Breast epithelium (tissue), 4 donors: ENCODE measurements at regions not wholly inside any gene's neighbourhood (a gene's known extent, or its start where the extent isn't known, plus 50 kb on each side); places are given as distances from the start of the nearest gene placed in this dataset.
"Not testable (repeated sequence)": the region's sequence is repeated elsewhere in the genome, so short reads cannot be mapped to it uniquely, and the experiment has no call there.

ENCODE experiments used
- DNase-seq, 2 donors: peaks; one replicate each; pipeline ENCODE4 v3.0.0-alpha.2; 2019; ENCODE audit warnings: low spot score in 2 of 2
- H3K27ac ChIP-seq, 2 donors: fragments of 200-600 bp; sonication (generic) in 1 of 2; one replicate each; pipeline ENCODE4 v1.5.1; 2016 to 2019; ENCODE audit warnings: mild to moderate bottlenecking in 1 of 2
- H3K27me3 ChIP-seq, 2 donors: fragments of 200-600 bp; sonication (generic) in 1 of 2; one replicate each; pipeline versions ENCODE4 v1.5.1 to v1.6.0; 2017 to 2019; ENCODE audit warnings: control low read depth in 1 of 2, mild to moderate bottlenecking in 1 of 2
- H3K36me3 ChIP-seq: fragments of 200-600 bp; one replicate; pipeline ENCODE4 v1.5.1; 2019
- H3K4me1 ChIP-seq, 2 donors: fragments of 200-600 bp; sonication (generic); one replicate each; pipeline ENCODE4 v1.5.1; 2016 to 2019; ENCODE audit warnings: control low read depth in 1 of 2
- H3K4me3 ChIP-seq, 3 donors: fragments of 200-600 bp; sonication (generic); 1 replicate in 2 of 3; 2 replicates in 1 of 3; pipeline ENCODE4 v1.5.1; 2016 to 2019; ENCODE audit warnings: mild to moderate bottlenecking in 3 of 3, moderate library complexity in 2 of 3
- H3K9me3 ChIP-seq, 2 donors: fragments of 200-600 bp; sonication (generic) in 1 of 2; one replicate each; pipeline ENCODE4 v1.5.1; 2016 to 2019; ENCODE audit warnings: control low read depth in 1 of 2
- POLR2A ChIP-seq: fragments of 450-650 bp; IDR thresholded peaks from one replicate; pipeline ENCODE4 v1.6.1; 2016; ENCODE audit warnings: antibody characterized with exemption, mild to moderate bottlenecking, moderate library complexity
- POLR2AphosphoS5 ChIP-seq, 3 donors: sonication (generic); formaldehyde crosslinking; IDR thresholded peaks; one replicate each; pipeline ENCODE4 v1.6.1; 2017; ENCODE audit warnings: antibody characterized with exemption in 3 of 3
- intact Hi-C: fragments of 100-400 bp; cut with DNase I; formaldehyde crosslinking; loops from one replicate; pipeline ENCODE4 v1.15.1; 2023; ENCODE audit warnings: low total_unique reads
- TF ChIP-seq, protein P1 (sequence below), 3 donors: fragments of 450-650 bp; IDR thresholded peaks; one replicate each; pipeline ENCODE4 v1.5.1; 2016 to 2017; ENCODE audit warnings: antibody characterized with exemption in 3 of 3, mild to moderate bottlenecking in 3 of 3, moderate library complexity in 3 of 3

DNA sequence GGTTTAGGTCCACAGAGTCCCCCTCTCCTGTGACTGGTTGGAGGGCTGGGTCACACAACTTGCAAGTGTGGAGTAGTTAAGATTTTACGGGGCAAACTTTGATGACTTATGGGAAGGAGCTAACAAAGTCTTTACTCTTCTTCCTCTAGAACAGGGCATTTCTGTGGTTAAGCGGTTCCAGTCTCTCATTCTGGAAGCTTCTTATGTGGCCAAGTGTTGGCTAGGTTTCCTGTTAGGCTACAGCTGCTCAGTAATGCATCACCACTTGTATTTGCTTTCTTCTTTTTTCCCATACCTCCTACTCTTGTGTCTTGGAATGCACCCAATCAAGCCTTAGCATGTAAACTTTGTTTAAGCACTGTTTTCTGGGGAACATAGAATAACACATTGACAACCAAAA, 100.6 kb upstream of the PLAAT1 start:
- Histone ChIP-seq H3K27me3 (no peaks in the 10 kb centered on the region), H3K4me1 (no peaks in the 10 kb centered on the region), H3K36me3 (no peaks in the 10 kb centered on the region), H3K9me3 (no peaks in the 10 kb centered on the region), H3K4me3 (no peak overlapping the region), H3K27ac (no peak overlapping the region)
- no peak for DNase-seq
- intact Hi-C loops: no loop called here
- TF ChIP-seq, protein P1, sequence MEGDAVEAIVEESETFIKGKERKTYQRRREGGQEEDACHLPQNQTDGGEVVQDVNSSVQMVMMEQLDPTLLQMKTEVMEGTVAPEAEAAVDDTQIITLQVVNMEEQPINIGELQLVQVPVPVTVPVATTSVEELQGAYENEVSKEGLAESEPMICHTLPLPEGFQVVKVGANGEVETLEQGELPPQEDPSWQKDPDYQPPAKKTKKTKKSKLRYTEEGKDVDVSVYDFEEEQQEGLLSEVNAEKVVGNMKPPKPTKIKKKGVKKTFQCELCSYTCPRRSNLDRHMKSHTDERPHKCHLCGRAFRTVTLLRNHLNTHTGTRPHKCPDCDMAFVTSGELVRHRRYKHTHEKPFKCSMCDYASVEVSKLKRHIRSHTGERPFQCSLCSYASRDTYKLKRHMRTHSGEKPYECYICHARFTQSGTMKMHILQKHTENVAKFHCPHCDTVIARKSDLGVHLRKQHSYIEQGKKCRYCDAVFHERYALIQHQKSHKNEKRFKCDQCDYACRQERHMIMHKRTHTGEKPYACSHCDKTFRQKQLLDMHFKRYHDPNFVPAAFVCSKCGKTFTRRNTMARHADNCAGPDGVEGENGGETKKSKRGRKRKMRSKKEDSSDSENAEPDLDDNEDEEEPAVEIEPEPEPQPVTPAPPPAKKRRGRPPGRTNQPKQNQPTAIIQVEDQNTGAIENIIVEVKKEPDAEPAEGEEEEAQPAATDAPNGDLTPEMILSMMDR (IDR thresholded peaks at IDR 0.05): no peak
- TF ChIP-seq POLR2A: no peak
- TF ChIP-seq POLR2AphosphoS5 (IDR thresholded peaks at IDR 0.05): no peak

DNA sequence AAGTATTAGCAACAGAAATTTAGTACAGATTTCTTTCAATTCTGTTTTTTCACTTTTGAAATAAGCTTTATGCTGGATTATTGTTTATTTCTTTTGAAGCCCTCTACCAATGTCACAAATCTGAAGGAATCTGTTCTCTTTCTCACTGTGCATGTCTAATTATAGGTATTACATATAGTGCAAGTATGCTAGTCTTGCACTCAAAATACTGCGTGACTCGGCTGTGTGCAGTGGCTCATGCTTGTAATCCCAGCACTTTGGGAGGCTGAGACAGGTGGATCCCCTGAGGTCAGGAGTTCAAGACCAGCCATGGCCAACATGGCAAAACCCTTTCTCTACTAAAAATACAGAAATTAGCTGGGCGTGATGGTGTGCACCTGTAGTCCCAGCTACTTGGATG, 95.8 kb upstream of the PLAAT1 start:
- H3K4me1 ChIP-seq: no peaks in the 10 kb centered on the region
- H3K4me3 ChIP-seq: no peak overlapping the region
- H3K27me3 ChIP-seq: no peaks in the 10 kb centered on the region
- no peaks in the 10 kb centered on the region for H3K9me3 ChIP-seq
- no peak for DNase-seq
- intact Hi-C loops: no loop called here
- H3K27ac ChIP-seq: no peak overlapping the region
- TF ChIP-seq POLR2A: no peak
- TF ChIP-seq, protein P1 (IDR thresholded peaks at IDR 0.05): no peak
- TF ChIP-seq POLR2AphosphoS5 (IDR thresholded peaks at IDR 0.05): no peak
- H3K36me3 ChIP-seq: no peaks in the 10 kb centered on the region

DNA sequence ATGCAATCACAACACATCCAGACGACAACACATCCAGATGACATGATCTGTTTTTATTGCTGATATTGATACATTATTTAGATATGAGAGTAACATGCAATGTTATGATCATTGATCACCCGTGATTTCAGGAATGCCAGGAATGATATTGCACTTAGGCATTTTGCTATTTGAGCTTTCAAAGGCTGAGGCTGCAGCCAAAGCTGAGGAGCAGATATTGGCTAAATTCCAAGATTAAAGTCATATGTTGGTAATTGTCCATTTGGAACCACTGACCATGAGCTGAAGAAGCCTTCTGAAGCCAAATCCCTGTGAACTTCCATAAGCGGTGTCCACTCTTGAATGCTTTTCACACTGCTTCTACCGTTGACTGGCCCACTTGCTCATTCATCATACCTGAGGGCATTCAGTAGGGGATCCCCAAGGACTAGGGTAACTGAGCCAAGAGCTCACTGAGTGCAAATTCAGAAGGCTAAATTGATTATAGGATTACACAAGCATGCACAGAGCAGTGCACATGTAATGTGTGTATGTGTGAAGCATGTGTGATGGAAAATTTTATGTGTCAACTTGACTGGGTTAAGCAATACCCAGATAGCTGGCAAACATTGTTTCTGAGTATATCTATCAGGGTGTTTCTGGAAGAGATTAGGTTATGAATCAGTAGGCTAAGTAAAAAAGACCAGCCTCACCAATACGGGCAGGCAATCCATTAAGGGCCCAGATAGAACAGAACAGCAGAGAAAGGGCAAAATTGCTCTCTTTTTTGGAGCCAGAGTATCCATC, 92.1 kb upstream of the PLAAT1 start:
- H3K4me1 ChIP-seq: no peaks in the 10 kb centered on the region

DNA sequence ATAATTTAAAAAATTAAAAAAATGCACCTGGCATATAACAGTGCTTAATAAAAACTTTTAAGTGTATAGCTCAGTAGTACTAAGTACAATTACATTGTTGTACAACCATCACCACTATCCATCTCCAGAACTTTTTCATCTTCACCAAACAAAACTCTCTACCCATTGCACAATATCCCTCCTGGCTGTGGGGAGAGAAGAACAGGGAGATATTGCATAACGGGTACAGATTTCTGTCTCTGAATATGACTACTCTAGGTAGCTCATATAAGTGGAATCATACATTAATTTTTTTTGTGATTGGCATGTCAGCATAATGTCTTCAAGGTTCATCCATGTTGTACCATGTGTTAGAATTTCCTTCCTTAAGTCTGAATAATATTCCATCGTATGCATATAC, 91.0 kb upstream of the PLAAT1 start:
- no peak overlapping the region for H3K27ac ChIP-seq
- H3K9me3 ChIP-seq: no peaks in the 10 kb centered on the region
- no peaks in the 10 kb centered on the region for H3K27me3 ChIP-seq
- H3K4me3 ChIP-seq: no peak overlapping the region
- TF ChIP-seq, protein P1 (IDR thresholded peaks at IDR 0.05): no peak
- TF ChIP-seq POLR2A (no peak), POLR2AphosphoS5 (IDR thresholded peaks at IDR 0.05) (no peak)
- intact Hi-C loops: no loop called here
- no peak for DNase-seq
- H3K4me1 ChIP-seq: no peaks in the 10 kb centered on the region
- H3K36me3 ChIP-seq: no peaks in the 10 kb centered on the region

More for the DNA sequence above, 92.1 kb upstream of the PLAAT1 start:
- H3K27ac ChIP-seq: no peak overlapping the region
- no peaks in the 10 kb centered on the region for H3K9me3 ChIP-seq
- no peaks in the 10 kb centered on the region for H3K27me3 ChIP-seq
- H3K36me3 ChIP-seq: no peaks in the 10 kb centered on the region
- TF ChIP-seq, protein P1 (IDR thresholded peaks at IDR 0.05): no peak
- TF ChIP-seq POLR2AphosphoS5 (IDR thresholded peaks at IDR 0.05) (no peak), POLR2A (no peak)
- no peak for DNase-seq
- intact Hi-C loops: no loop called here
- H3K4me3 ChIP-seq: no peak overlapping the region

DNA sequence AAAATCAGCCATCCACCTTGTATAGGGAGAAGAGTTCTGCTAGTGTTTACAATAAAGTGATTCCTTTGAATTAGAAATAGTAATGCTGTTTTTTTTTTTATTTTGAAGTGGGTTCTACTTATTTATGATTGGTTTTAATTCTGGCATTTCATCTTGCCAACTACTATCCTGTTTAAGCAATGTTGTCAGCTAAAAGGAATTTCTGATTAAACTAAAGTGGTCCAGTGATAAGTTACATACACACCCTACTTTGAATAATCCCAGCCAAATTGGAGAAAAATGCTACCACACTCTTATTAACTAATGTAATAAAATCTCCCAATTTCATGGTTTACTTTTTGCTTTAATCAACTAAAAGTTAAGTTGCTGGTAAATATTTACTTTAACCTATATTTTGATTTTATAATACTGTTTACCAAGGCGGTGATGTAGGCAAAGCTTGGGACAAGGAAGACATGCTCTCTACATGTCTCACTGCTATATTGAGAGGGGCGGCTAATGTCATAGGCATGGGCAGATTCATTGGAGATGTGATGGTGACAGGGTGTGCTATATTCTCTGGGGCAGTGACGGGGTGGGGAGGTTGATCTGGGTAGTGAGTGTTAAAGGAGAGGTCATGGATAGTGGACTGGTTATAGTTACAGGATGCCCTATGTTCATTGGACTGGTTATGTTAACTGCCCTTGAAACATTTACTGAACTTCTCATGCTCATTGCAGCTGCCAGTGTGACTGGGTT, 85.8 kb upstream of the PLAAT1 start:
- H3K4me1 ChIP-seq, H3K4me3 ChIP-seq, H3K27me3 ChIP-seq, H3K27ac ChIP-seq, DNase-seq, H3K36me3 ChIP-seq, H3K9me3 ChIP-seq, intact Hi-C loops: not testable (repeated sequence)
